ENCODE measurements at regions not wholly inside any gene's neighbourhood (a gene's known extent, or its start where the extent isn't known, plus 50 kb on each side); places are given as distances from the start of the nearest gene placed in this dataset.

DNA sequence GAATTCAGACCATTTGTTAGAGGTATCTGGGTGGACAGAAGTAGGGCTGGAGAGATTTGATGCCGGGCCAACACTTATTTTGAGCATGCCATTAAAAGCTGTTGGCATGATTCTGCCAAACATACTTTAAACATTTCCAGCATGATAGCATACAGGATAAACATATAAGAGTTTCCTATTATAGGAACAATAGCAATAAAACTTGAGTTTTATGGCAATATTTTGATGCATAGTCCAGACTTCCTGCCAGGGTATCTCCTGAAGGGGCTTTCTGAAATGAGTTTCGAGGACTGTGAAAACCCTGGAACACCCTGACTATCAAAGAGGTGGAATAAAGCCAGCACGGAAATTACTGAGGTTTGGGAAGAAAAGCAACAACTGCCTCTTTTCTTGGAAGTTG, 1398.0 kb upstream of the NXPH2 start:
- H3K4me3 ChIP-seq (ENCODE audit: low read depth, low read length) = no peak overlapping the region
- no peak for DNase-seq (ENCODE audit: low read depth)
- TF ChIP-seq, protein P1, sequence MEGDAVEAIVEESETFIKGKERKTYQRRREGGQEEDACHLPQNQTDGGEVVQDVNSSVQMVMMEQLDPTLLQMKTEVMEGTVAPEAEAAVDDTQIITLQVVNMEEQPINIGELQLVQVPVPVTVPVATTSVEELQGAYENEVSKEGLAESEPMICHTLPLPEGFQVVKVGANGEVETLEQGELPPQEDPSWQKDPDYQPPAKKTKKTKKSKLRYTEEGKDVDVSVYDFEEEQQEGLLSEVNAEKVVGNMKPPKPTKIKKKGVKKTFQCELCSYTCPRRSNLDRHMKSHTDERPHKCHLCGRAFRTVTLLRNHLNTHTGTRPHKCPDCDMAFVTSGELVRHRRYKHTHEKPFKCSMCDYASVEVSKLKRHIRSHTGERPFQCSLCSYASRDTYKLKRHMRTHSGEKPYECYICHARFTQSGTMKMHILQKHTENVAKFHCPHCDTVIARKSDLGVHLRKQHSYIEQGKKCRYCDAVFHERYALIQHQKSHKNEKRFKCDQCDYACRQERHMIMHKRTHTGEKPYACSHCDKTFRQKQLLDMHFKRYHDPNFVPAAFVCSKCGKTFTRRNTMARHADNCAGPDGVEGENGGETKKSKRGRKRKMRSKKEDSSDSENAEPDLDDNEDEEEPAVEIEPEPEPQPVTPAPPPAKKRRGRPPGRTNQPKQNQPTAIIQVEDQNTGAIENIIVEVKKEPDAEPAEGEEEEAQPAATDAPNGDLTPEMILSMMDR (IDR thresholded peaks at IDR 0.05; ENCODE audit: low read depth, low read length) = no peak
- TF ChIP-seq, protein P2, sequence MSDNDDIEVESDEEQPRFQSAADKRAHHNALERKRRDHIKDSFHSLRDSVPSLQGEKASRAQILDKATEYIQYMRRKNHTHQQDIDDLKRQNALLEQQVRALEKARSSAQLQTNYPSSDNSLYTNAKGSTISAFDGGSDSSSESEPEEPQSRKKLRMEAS (IDR thresholded peaks at IDR 0.05; ENCODE audit: low read depth, low read length) = no peak
- TF ChIP-seq POLR2A (IDR thresholded peaks at IDR 0.05; ENCODE audit: extremely low read depth, insufficient read length) = no peak

DNA sequence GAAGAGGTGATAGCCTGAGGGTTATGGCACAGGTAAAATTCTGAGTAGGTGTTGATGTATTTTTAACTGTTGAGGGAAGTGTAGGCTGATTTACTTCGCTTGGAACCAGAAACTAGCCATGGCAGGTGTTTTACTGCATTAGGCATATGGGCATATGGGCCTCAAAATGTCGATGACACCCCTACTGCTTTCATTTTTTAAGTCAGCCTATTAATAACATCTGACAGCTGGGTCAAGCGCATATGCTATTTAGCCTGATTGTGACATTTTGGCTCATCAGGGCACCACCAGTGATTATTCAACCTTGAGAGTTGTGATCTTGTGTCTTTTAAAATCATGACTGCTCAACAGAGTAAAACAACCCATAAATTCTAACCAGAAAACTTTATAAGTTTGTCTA, 1396.9 kb upstream of the NXPH2 start:
- no peak for TF ChIP-seq MYC (IDR thresholded peaks at IDR 0.05; ENCODE audit: low read depth, low read length)
- TF ChIP-seq, protein P2 (IDR thresholded peaks at IDR 0.05; ENCODE audit: low read depth, low read length) = no peak
- no peak for DNase-seq (ENCODE audit: low read depth)

DNA sequence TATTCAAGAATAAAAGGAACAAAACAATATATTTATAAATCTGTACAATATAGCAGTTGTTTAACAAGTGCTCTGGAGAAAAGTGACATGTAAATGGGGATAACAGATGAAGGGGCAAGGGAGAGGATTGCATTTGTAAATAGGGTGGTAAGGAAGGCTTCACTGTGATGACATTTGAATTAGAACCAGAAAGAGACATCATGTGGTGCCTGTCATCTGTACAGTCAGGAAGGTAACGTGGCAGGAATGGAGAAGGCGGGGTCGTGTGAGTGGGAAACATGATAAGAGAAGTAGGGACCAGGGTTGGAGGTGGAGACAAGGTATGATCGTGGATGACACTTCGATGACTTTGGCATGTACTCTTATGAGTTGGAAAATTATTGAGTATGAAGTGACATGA, 1393.6 kb upstream of the NXPH2 start:
- no peak for DNase-seq (ENCODE audit: low read depth)
- TF ChIP-seq, protein P2 (IDR thresholded peaks at IDR 0.05; ENCODE audit: low read depth, low read length) = no peak
- TF ChIP-seq POLR2A (IDR thresholded peaks at IDR 0.05; ENCODE audit: extremely low read depth, insufficient read length) (no peak), MYC (IDR thresholded peaks at IDR 0.05; ENCODE audit: low read depth, low read length) (no peak)
- TF ChIP-seq, protein P1 (IDR thresholded peaks at IDR 0.05; ENCODE audit: low read depth, low read length) = no peak

More for the DNA sequence above, 1396.9 kb upstream of the NXPH2 start:
- no peak overlapping the region for H3K4me3 ChIP-seq (ENCODE audit: low read depth, low read length)

DNA sequence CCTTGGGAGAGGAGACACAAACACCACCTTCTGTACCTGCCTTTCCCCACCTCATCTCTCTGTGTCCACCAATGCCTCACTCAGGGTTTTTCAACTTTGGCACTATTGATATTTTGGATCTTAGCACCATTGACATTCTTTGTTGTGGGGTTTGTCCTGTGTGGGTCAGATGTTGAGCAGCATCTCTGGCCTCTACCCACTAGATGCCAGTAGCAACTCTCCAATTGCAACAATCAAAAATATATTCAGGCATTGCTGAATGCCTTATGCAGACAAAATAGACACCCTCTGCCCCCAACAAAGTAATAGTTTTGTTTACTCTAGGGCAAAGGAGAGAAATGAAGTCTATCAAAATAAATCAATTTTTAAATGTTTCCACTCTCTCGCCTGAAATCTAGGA, 1384.3 kb upstream of the NXPH2 start:
- H3K4me3 ChIP-seq (ENCODE audit: low read depth, low read length) = no peak overlapping the region
- no peak for DNase-seq (ENCODE audit: low read depth)
- TF ChIP-seq MYC (IDR thresholded peaks at IDR 0.05; ENCODE audit: low read depth, low read length) = no peak

More for the DNA sequence above, 1393.6 kb upstream of the NXPH2 start:
- H3K4me3 ChIP-seq (ENCODE audit: low read depth, low read length) = no peak overlapping the region

DNA sequence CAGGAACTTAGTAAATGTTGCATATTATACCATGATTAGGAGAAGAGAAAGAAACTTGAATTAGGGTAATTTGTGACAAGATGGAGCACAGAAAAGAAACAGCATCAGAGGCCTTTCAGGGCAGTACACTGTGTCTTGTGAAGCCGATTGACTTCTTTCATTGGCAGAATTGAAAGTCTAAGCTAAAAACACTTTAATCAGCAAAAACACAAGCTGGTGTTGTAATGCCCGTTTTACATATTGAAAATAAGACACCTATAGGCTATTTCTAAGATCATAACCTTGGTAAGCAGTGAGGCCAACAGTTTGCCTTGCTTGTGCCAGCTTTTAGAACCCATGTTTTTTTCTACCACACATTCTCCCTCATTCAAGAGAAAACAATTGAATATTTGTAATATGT, 1378.1 kb upstream of the NXPH2 start:
- no peak for DNase-seq (ENCODE audit: low read depth)
- H3K4me3 ChIP-seq (ENCODE audit: low read depth, low read length) = no peak overlapping the region
- no peak for TF ChIP-seq POLR2A (IDR thresholded peaks at IDR 0.05; ENCODE audit: extremely low read depth, insufficient read length)
- TF ChIP-seq, protein P1 (IDR thresholded peaks at IDR 0.05; ENCODE audit: low read depth, low read length) = no peak

DNA sequence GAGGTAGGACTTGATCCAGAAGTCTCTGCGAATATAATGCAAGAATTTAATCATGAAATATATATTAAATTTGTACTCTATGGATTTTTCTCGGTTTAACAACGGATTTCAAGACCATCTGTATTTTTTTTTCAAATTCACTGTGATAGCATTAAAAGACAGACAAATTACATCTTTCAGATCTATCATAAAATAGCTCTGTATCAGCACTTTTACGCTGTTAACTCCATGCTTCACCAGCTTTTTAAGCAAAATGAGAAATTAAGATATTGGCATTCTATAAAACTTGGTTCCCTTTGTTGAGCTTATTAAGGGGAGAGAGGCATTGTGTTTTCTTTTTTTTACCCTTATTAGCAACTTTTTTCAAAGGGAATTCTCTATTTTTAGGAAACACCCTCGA, 1377.6 kb upstream of the NXPH2 start:
- no peak overlapping the region for H3K4me3 ChIP-seq (ENCODE audit: low read depth, low read length)
- no peak for DNase-seq (ENCODE audit: low read depth)
- TF ChIP-seq POLR2A (IDR thresholded peaks at IDR 0.05; ENCODE audit: extremely low read depth, insufficient read length) = no peak
- TF ChIP-seq MYC (IDR thresholded peaks at IDR 0.05; ENCODE audit: low read depth, low read length) = no peak
- TF ChIP-seq, protein P1 (IDR thresholded peaks at IDR 0.05; ENCODE audit: low read depth, low read length) = no peak
- TF ChIP-seq, protein P2 (IDR thresholded peaks at IDR 0.05; ENCODE audit: low read depth, low read length) = no peak

DNA sequence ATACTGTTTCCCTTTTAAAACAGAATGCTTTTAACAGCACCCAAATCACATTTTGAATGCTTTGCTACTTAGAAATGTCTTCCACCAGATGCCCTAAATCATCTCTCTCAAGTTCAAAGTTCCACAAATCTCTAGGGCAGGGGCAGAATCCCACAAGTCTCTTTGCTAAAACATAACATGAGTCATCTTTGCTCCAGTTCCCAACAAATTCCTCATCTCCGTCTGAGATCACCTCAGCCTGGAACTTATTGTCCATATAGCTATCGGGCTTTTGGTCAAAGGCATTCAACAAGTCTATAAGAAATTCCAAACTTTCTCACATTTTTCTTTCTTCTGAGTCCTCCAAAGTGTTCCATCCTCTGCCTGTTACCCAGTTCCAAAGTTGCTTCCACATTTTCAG, 1374.5 kb upstream of the NXPH2 start:
- no peak overlapping the region for H3K4me3 ChIP-seq (ENCODE audit: low read depth, low read length)
- DNase-seq (ENCODE audit: low read depth) = no peak
- TF ChIP-seq MYC (IDR thresholded peaks at IDR 0.05; ENCODE audit: low read depth, low read length) = no peak
- TF ChIP-seq, protein P1 (IDR thresholded peaks at IDR 0.05; ENCODE audit: low read depth, low read length) = no peak
- TF ChIP-seq, protein P2 (IDR thresholded peaks at IDR 0.05; ENCODE audit: low read depth, low read length) = no peak
- no peak for TF ChIP-seq POLR2A (IDR thresholded peaks at IDR 0.05; ENCODE audit: extremely low read depth, insufficient read length)

All from NB4 (cell line).